Liver (tissue), 8 donors: ENCODE measurements at regions not wholly inside any gene's neighbourhood (a gene's known extent, or its start where the extent isn't known, plus 50 kb on each side); places are given as distances from the start of the nearest gene placed in this dataset.

Experiments
- DNase-seq: peaks from one replicate; pipeline ENCODE4 v3.0.0-alpha.2; 2017; ENCODE audit warnings: low spot score
- H3K27ac ChIP-seq, 2 donors: one replicate each; pipeline ENCODE4 v1.7.0; 2013; ENCODE audit warnings: inconsistent platforms in 2 of 2, low read length in 2 of 2, control low read depth in 1 of 2, low read depth in 1 of 2, mild to moderate bottlenecking in 1 of 2
- H3K27me3 ChIP-seq, 4 donors: one replicate each; pipeline versions ENCODE4 v1.6.1 to v1.7.0; 2013; ENCODE audit warnings: low read length in 3 of 4, inconsistent platforms in 1 of 4, mild to moderate bottlenecking in 1 of 4, moderate library complexity in 1 of 4; ENCODE audit not compliant: control insufficient read depth in 4 of 4, insufficient read depth in 4 of 4
- H3K36me3 ChIP-seq, 4 donors: one replicate each; pipeline versions ENCODE4 v1.6.1 to v1.7.0; 2013; ENCODE audit warnings: low read length in 3 of 4, mild to moderate bottlenecking in 3 of 4, low read depth in 1 of 4, moderate library complexity in 1 of 4; ENCODE audit not compliant: control insufficient read depth in 4 of 4, insufficient read depth in 3 of 4
- H3K4me1 ChIP-seq, 4 donors: one replicate each; pipeline versions ENCODE4 v1.6.1 to v1.7.0; 2013; ENCODE audit warnings: low read length in 3 of 4, mild to moderate bottlenecking in 3 of 4, moderate library complexity in 1 of 4; ENCODE audit not compliant: control insufficient read depth in 4 of 4, insufficient read depth in 4 of 4
- H3K4me3 ChIP-seq, 3 donors: one replicate each; pipeline versions ENCODE4 v1.6.1 to v1.7.0; 2013; ENCODE audit warnings: low read length in 3 of 3, control low read depth in 1 of 3, low read depth in 1 of 3, mild to moderate bottlenecking in 1 of 3
- H3K9ac ChIP-seq, 2 donors: one replicate each; pipeline ENCODE4 v1.7.0; 2013; ENCODE audit warnings: low read length in 2 of 2, mild to moderate bottlenecking in 2 of 2, moderate library complexity in 2 of 2, control low read depth in 1 of 2, low read depth in 1 of 2
- H3K9me3 ChIP-seq, 4 donors: one replicate each; pipeline versions ENCODE4 v1.6.1 to v1.7.0; 2013; ENCODE audit warnings: low read length in 3 of 4; ENCODE audit not compliant: control insufficient read depth in 4 of 4
- ATF3 ChIP-seq: IDR thresholded peaks from 2 replicates; pipeline ENCODE4 v1.6.1; 2016; ENCODE audit warnings: antibody characterized with exemption
- EGR1 ChIP-seq, 2 donors: IDR thresholded peaks; 2 replicates each; pipeline ENCODE4 v1.6.1; 2016 to 2018; ENCODE audit warnings: antibody characterized with exemption in 2 of 2, low read depth in 2 of 2
- FOXA1 ChIP-seq: IDR thresholded peaks from 2 replicates; pipeline ENCODE4 v1.6.1; 2016; ENCODE audit warnings: antibody characterized with exemption
- FOXA2 ChIP-seq: IDR thresholded peaks from 2 replicates; pipeline ENCODE4 v1.6.1; 2016; ENCODE audit warnings: antibody characterized with exemption
- GABPA ChIP-seq, 2 donors: IDR thresholded peaks in 1 of 2; conservative IDR thresholded peaks in 1 of 2; 2 replicates each; pipeline ENCODE4 v1.6.1; 2016; ENCODE audit warnings: antibody characterized with exemption in 2 of 2, mild to moderate bottlenecking in 1 of 2, moderate library complexity in 1 of 2
- HNF4A ChIP-seq, 2 donors: conservative IDR thresholded peaks; 2 replicates each; pipeline ENCODE4 v1.6.1; 2016; ENCODE audit warnings: antibody characterized with exemption in 2 of 2, mild to moderate bottlenecking in 2 of 2
- HNF4G ChIP-seq: IDR thresholded peaks from 2 replicates; pipeline ENCODE4 v1.6.1; 2016; ENCODE audit warnings: antibody characterized with exemption
- JUND ChIP-seq, 2 donors: IDR thresholded peaks; 2 replicates each; pipeline ENCODE4 v1.6.1; 2016; ENCODE audit warnings: antibody characterized with exemption in 2 of 2
- NR2F2 ChIP-seq: IDR thresholded peaks from 2 replicates; pipeline ENCODE4 v1.6.1; 2016; ENCODE audit warnings: antibody characterized with exemption
- RAD21 ChIP-seq, 2 donors: IDR thresholded peaks; 2 replicates each; pipeline ENCODE4 v1.6.1; 2016; ENCODE audit warnings: antibody characterized with exemption in 2 of 2, mild to moderate bottlenecking in 2 of 2
- RXRA ChIP-seq, 2 donors: IDR thresholded peaks; 2 replicates each; pipeline ENCODE4 v1.6.1; 2017 to 2018; ENCODE audit warnings: antibody characterized with exemption in 2 of 2, mild to moderate bottlenecking in 1 of 2
- SP1 ChIP-seq: IDR thresholded peaks from 2 replicates; pipeline ENCODE4 v1.6.1; 2018; ENCODE audit warnings: antibody characterized with exemption, mild to moderate bottlenecking
- TAF1 ChIP-seq: conservative IDR thresholded peaks from 2 replicates; pipeline ENCODE4 v1.6.1; 2016; ENCODE audit warnings: antibody characterized with exemption, mild to moderate bottlenecking
- YY1 ChIP-seq: IDR thresholded peaks from 2 replicates; pipeline ENCODE4 v1.6.1; 2016; ENCODE audit warnings: antibody characterized with exemption, mild to moderate bottlenecking
- WGBS: extraction: QIAGEN DNeasy Blood & Tissue Kit; methylation state at CpG from one replicate; pipeline ENCODE4 v1.1.7; 2013; 5-methylcytosine and 5-hydroxymethylcytosine counted together
- TF ChIP-seq, protein P1 (sequence below): IDR thresholded peaks from 2 replicates; pipeline ENCODE4 v1.6.1; 2016; ENCODE audit warnings: antibody characterized with exemption
- TF ChIP-seq, protein P2 (sequence below): IDR thresholded peaks from 2 replicates; pipeline ENCODE4 v1.6.1; 2016; ENCODE audit warnings: antibody characterized with exemption, mild to moderate bottlenecking
- TF ChIP-seq, protein P3 (sequence below): fragments of 150-350 bp; IDR thresholded peaks from 2 replicates; pipeline ENCODE4 v1.5.1; 2017; ENCODE audit warnings: improper control_type of control experiment, low read depth, low read length; ENCODE audit not compliant: missing input control
- TF ChIP-seq, protein P4 (sequence below): IDR thresholded peaks from 2 replicates; pipeline ENCODE4 v1.6.1; 2016; ENCODE audit warnings: antibody characterized with exemption
- donor health status: healthy.
- donor health status: healthy.
- donor health status: healthy.
- donor health status: healthy.
- donor health status: healthy.

- Histone ChIP-seq H3K27ac (no peak overlapping the region), H3K4me3 (no peak overlapping the region), H3K4me1 (peaks cover 0 to 5% (median 0%) of the 10 kb centered on the region in 4 donors), H3K9me3 (no peaks in the 10 kb centered on the region), H3K27me3 (no peaks in the 10 kb centered on the region), H3K9ac (no peak overlapping the region), H3K36me3 (no peaks in the 10 kb centered on the region)
- WGBS: 72% methylated on average over 2 of the region's 2 CpGs
- no peak for DNase-seq
- TF ChIP-seq TAF1 (no peak), ATF3 (no peak), FOXA2 (no peak), HNF4G (no peak), NR2F2 (no peak), HNF4A (conservative IDR thresholded peaks at IDR 0.05) (no peak), GABPA (IDR thresholded peaks at IDR 0.05 in 1 of 2, conservative IDR thresholded peaks at IDR 0.05 in 1 of 2) (no peak), RXRA (IDR thresholded peaks at IDR 0.05) (no peak), YY1 (no peak), JUND (IDR thresholded peaks at IDR 0.05) (no peak), RAD21 (IDR thresholded peaks at IDR 0.05) (no peak), SP1 (no peak), EGR1 (IDR thresholded peaks at IDR 0.05; ENCODE audit: low read depth in 2 of 2) (no peak), FOXA1 (no peak)
- TF ChIP-seq, protein P1, sequence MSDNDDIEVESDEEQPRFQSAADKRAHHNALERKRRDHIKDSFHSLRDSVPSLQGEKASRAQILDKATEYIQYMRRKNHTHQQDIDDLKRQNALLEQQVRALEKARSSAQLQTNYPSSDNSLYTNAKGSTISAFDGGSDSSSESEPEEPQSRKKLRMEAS: no peak
- TF ChIP-seq, protein P2, sequence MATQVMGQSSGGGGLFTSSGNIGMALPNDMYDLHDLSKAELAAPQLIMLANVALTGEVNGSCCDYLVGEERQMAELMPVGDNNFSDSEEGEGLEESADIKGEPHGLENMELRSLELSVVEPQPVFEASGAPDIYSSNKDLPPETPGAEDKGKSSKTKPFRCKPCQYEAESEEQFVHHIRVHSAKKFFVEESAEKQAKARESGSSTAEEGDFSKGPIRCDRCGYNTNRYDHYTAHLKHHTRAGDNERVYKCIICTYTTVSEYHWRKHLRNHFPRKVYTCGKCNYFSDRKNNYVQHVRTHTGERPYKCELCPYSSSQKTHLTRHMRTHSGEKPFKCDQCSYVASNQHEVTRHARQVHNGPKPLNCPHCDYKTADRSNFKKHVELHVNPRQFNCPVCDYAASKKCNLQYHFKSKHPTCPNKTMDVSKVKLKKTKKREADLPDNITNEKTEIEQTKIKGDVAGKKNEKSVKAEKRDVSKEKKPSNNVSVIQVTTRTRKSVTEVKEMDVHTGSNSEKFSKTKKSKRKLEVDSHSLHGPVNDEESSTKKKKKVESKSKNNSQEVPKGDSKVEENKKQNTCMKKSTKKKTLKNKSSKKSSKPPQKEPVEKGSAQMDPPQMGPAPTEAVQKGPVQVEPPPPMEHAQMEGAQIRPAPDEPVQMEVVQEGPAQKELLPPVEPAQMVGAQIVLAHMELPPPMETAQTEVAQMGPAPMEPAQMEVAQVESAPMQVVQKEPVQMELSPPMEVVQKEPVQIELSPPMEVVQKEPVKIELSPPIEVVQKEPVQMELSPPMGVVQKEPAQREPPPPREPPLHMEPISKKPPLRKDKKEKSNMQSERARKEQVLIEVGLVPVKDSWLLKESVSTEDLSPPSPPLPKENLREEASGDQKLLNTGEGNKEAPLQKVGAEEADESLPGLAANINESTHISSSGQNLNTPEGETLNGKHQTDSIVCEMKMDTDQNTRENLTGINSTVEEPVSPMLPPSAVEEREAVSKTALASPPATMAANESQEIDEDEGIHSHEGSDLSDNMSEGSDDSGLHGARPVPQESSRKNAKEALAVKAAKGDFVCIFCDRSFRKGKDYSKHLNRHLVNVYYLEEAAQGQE: no peak
- TF ChIP-seq, protein P3, sequence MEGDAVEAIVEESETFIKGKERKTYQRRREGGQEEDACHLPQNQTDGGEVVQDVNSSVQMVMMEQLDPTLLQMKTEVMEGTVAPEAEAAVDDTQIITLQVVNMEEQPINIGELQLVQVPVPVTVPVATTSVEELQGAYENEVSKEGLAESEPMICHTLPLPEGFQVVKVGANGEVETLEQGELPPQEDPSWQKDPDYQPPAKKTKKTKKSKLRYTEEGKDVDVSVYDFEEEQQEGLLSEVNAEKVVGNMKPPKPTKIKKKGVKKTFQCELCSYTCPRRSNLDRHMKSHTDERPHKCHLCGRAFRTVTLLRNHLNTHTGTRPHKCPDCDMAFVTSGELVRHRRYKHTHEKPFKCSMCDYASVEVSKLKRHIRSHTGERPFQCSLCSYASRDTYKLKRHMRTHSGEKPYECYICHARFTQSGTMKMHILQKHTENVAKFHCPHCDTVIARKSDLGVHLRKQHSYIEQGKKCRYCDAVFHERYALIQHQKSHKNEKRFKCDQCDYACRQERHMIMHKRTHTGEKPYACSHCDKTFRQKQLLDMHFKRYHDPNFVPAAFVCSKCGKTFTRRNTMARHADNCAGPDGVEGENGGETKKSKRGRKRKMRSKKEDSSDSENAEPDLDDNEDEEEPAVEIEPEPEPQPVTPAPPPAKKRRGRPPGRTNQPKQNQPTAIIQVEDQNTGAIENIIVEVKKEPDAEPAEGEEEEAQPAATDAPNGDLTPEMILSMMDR: no peak
- TF ChIP-seq, protein P4, sequence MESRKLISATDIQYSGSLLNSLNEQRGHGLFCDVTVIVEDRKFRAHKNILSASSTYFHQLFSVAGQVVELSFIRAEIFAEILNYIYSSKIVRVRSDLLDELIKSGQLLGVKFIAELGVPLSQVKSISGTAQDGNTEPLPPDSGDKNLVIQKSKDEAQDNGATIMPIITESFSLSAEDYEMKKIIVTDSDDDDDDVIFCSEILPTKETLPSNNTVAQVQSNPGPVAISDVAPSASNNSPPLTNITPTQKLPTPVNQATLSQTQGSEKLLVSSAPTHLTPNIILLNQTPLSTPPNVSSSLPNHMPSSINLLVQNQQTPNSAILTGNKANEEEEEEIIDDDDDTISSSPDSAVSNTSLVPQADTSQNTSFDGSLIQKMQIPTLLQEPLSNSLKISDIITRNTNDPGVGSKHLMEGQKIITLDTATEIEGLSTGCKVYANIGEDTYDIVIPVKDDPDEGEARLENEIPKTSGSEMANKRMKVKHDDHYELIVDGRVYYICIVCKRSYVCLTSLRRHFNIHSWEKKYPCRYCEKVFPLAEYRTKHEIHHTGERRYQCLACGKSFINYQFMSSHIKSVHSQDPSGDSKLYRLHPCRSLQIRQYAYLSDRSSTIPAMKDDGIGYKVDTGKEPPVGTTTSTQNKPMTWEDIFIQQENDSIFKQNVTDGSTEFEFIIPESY: no peak
These were observed 167.7 kb upstream of the PTGFR start for GRCh38 chr1:78322928-78323680.
